GM23338 (cell line): ENCODE measurements at regions not wholly inside any gene's neighbourhood (a gene's known extent, or its start where the extent isn't known, plus 50 kb on each side); places are given as distances from the start of the nearest gene placed in this dataset.

ENCODE experiments used
- ATAC-seq: fragments of 200-7000 bp; cut with Tn5 transposase; 3 replicates; pipeline ENCODE4 v1.9.1; 2020
- DNase-seq: peaks from one replicate; pipeline ENCODE4 v3.0.0-alpha.2; 2015; ENCODE audit warnings: low spot score
- H2AFZ ChIP-seq: fragments of 200-600 bp; sonication (generic); 2 replicates; pipeline ENCODE4 v1.8.0; 2016; ENCODE audit warnings: antibody characterized with exemption, mild to moderate bottlenecking, moderate library complexity
- H3F3A ChIP-seq: fragments of 200-600 bp; sonication (generic); replicated peaks from 2 replicates; pipeline ENCODE4 v1.8.0; 2017; ENCODE audit warnings: antibody characterized with exemption, mixed run types, low read depth
- H3K27ac ChIP-seq: fragments of 200-600 bp; sonication (generic); 2 replicates; pipeline ENCODE4 v1.6.1; 2016; ENCODE audit warnings: low read depth
- H3K27me3 ChIP-seq: fragments of 200-600 bp; sonication (generic); 2 replicates; pipeline ENCODE4 v1.8.0; 2016; ENCODE audit warnings: mild to moderate bottlenecking, mixed run types, moderate library complexity; ENCODE audit not compliant: insufficient read depth
- H3K36me3 ChIP-seq: fragments of 200-600 bp; sonication (generic); 2 replicates; pipeline ENCODE4 v1.8.0; 2016; ENCODE audit warnings: mild to moderate bottlenecking; ENCODE audit not compliant: insufficient read depth
- H3K4me1 ChIP-seq: fragments of 200-600 bp; sonication (generic); 2 replicates; pipeline ENCODE4 v1.8.0; 2016; ENCODE audit warnings: mild to moderate bottlenecking, moderate library complexity; ENCODE audit not compliant: insufficient read depth
- H3K4me2 ChIP-seq: fragments of 200-600 bp; sonication (generic); 2 replicates; pipeline ENCODE4 v1.7.1; 2017; ENCODE audit warnings: mixed run types
- H3K4me3 ChIP-seq: fragments of 200-600 bp; sonication (generic); 2 replicates; pipeline ENCODE4 v1.6.1; 2016; ENCODE audit warnings: mixed run types
- H3K79me2 ChIP-seq: fragments of 200-600 bp; sonication (generic); replicated peaks from 2 replicates; pipeline ENCODE4 v1.8.0; 2017; ENCODE audit warnings: mild to moderate bottlenecking; ENCODE audit not compliant: insufficient read depth
- H3K9me2 ChIP-seq: fragments of 200-600 bp; sonication (generic); 2 replicates; pipeline ENCODE4 v1.8.0; 2017; ENCODE audit not compliant: insufficient read depth
- H4K20me1 ChIP-seq: fragments of 200-600 bp; sonication (generic); replicated peaks from 2 replicates; pipeline ENCODE4 v1.8.0; 2017; ENCODE audit warnings: mild to moderate bottlenecking; ENCODE audit not compliant: insufficient read depth
- H3K27ac Mint-ChIP-seq: 2 replicates; pipeline ENCODE4 v1.8.0; 2020; ENCODE audit warnings: inconsistent platforms, mild to moderate bottlenecking, moderate library complexity, mixed read lengths
- H3K27me3 Mint-ChIP-seq: 3 replicates; pipeline ENCODE4 v1.8.0; 2022; ENCODE audit warnings: low read depth, mild to moderate bottlenecking, moderate library complexity, mixed read lengths, inconsistent platforms; ENCODE audit not compliant: insufficient read depth, poor library complexity
- H3K36me3 Mint-ChIP-seq: 3 replicates; pipeline ENCODE4 v1.8.0; 2021; ENCODE audit warnings: low read depth, mild to moderate bottlenecking, inconsistent platforms, moderate library complexity, mixed read lengths
- H3K4me1 Mint-ChIP-seq: 3 replicates; pipeline ENCODE4 v1.8.0; 2020; ENCODE audit warnings: mild to moderate bottlenecking, inconsistent platforms, mixed read lengths
- H3K4me3 Mint-ChIP-seq: 3 replicates; pipeline ENCODE4 v1.8.0; 2021; ENCODE audit warnings: moderate library complexity, mild to moderate bottlenecking, inconsistent platforms, mixed read lengths
- H3K9me3 Mint-ChIP-seq: 3 replicates; pipeline ENCODE4 v1.8.0; 2020; ENCODE audit warnings: moderate library complexity, mild to moderate bottlenecking, inconsistent platforms, mixed read lengths
- CREB1 ChIP-seq: fragments of 250-450 bp; sonication (Bioruptor Pico); IDR thresholded peaks from 2 replicates; pipeline ENCODE4 v1.5.0; 2020; ENCODE audit warnings: low read depth, mild to moderate bottlenecking, moderate library complexity
- CTCF ChIP-seq, 2 experiments: fragments of 200-600 bp in 1 of 2; sonication (generic) in 1 of 2; conservative IDR thresholded peaks; 2 replicates each; pipeline versions ENCODE4 v1.5.1 to v1.6.1; 2016 to 2017; ENCODE audit warnings: antibody characterized with exemption in 2 of 2, low read depth in 2 of 2, mild to moderate bottlenecking in 2 of 2, moderate library complexity in 1 of 2
- ETS1 ChIP-seq: IDR thresholded peaks from 2 replicates; pipeline ENCODE4 v1.6.1; 2016; ENCODE audit warnings: antibody characterized with exemption
- JUNB ChIP-seq: IDR thresholded peaks from one replicate; pipeline ENCODE4 v1.6.1; 2016; ENCODE audit warnings: antibody characterized with exemption; ENCODE audit not compliant: unreplicated experiment
- NANOG ChIP-seq: IDR thresholded peaks from 2 replicates; pipeline ENCODE4 v1.6.1; 2016; ENCODE audit warnings: antibody characterized with exemption, borderline replicate concordance
- REST ChIP-seq: IDR thresholded peaks from one replicate; pipeline ENCODE4 v1.6.1; 2018; ENCODE audit warnings: antibody characterized with exemption; ENCODE audit not compliant: unreplicated experiment
- STAT1 ChIP-seq: IDR thresholded peaks from one replicate; pipeline ENCODE4 v1.6.1; 2016; ENCODE audit warnings: antibody characterized with exemption; ENCODE audit not compliant: unreplicated experiment
- ZNF114 ChIP-seq: fragments of 250-450 bp; sonication (Bioruptor Pico); IDR thresholded peaks from 2 replicates; pipeline ENCODE4 v1.5.0; 2020; ENCODE audit warnings: mild to moderate bottlenecking, moderate library complexity

GRCh38 chr7:53603461-53603860 is 568.0 kb downstream of the POM121L12 start (continued):
- TF ChIP-seq ETS1 (no peak), CTCF (conservative IDR thresholded peaks at IDR 0.05; ENCODE audit: low read depth in 2 of 2) (no peak), ZNF114 (CRISPR knock-in tag) (no peak)

- Mint-ChIP-seq H3K27ac (no peak overlapping the region), H3K9me3 (peaks cover 8% of the 10 kb centered on the region; the same call in 2 of the 3 replicates), H3K36me3 (peaks cover 11% of the 10 kb centered on the region; the same call in 2 of the 3 replicates), H3K4me3 (no peak overlapping the region), H3K27me3 (peaks cover 10% of the 10 kb centered on the region), H3K4me1 (peaks cover 5% of the 10 kb centered on the region; the same call in 2 of the 3 replicates)
- DNase-seq (peak; percentile 72), ATAC-seq (no peak)
- Histone ChIP-seq H3K4me2 (no peak overlapping the region), H3K4me3 (no peak overlapping the region), H3K27ac (peak overlapping the region; percentile 84), H3K9me2 (peaks cover 9% of the 10 kb centered on the region; the same call in 1 of the 2 replicates), H3K4me1 (no peaks in the 10 kb centered on the region), H3K27me3 (no peaks in the 10 kb centered on the region), H3K36me3 (no peaks in the 10 kb centered on the region), H3F3A (no peaks in the 10 kb centered on the region), H4K20me1 (no peaks in the 10 kb centered on the region), H3K79me2 (no peaks in the 10 kb centered on the region), H2AFZ (no peak overlapping the region)
- TF ChIP-seq NANOG (peak; percentile 41; the same call in 1 of the 2 replicates), REST (no peak)
These were observed 568.8 kb downstream of the POM121L12 start for GRCh38 chr7:53604201-53604600.

GRCh38 chr7:53607961-53608360 is 572.5 kb downstream of the POM121L12 start:
- Histone ChIP-seq H3K36me3 (no peaks in the 10 kb centered on the region), H3K27ac (no peak overlapping the region), H3K27me3 (no peaks in the 10 kb centered on the region), H4K20me1 (no peaks in the 10 kb centered on the region), H2AFZ (no peak overlapping the region), H3K4me1 (no peaks in the 10 kb centered on the region), H3K4me3 (no peak overlapping the region), H3K79me2 (no peaks in the 10 kb centered on the region), H3K4me2 (no peak overlapping the region), H3K9me2 (peaks cover 8% of the 10 kb centered on the region; the same call in 1 of the 2 replicates), H3F3A (no peaks in the 10 kb centered on the region)
- ATAC-seq (no peak), DNase-seq (no peak)
- Mint-ChIP-seq H3K27ac (no peak overlapping the region), H3K27me3 (peaks cover 10% of the 10 kb centered on the region), H3K9me3 (0 out of 3 replicates have a peak, but pooled peaks cover 6% of the 10 kb centered on the region), H3K4me1 (peaks cover 8% of the 10 kb centered on the region; the same call in 2 of the 3 replicates), H3K4me3 (no peak overlapping the region), H3K36me3 (peaks cover 5% of the 10 kb centered on the region; the same call in 1 of the 3 replicates)
- TF ChIP-seq CREB1 (CRISPR knock-in tag) (no peak), CTCF (conservative IDR thresholded peaks at IDR 0.05; ENCODE audit: low read depth in 2 of 2) (no peak), STAT1 (no peak), ZNF114 (CRISPR knock-in tag) (no peak), JUNB (no peak)
